ENCODE measurements at regions not wholly inside any gene's neighbourhood (a gene's known extent, or its start where the extent isn't known, plus 50 kb on each side); places are given as distances from the start of the nearest gene placed in this dataset.
A peak's percentile ranks its signal among the peaks of the same experiment; 100 is the strongest.

DNA sequence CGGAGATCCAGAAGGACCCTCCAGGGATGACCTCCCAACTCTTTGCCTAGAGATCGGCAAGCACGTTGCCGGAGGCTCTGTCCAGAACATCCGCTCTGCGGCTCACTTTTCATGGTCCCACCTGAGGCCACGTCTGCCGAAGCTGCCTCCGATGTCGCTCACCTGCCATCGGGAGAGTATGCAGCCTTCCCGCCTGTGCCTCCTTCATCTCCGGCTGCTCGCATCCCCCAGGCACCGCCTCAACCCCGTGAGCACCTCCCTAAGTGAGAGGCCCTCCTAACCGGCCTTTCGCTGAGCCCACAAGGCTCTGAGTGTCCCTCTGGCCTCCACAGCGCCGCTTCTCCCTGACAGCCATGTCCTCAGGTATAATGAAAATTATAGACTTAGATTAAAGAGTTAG is 275.1 kb downstream of the EFNB2 start:
- DNase-seq (ENCODE audit: low read depth, low spot score): no peak
- TF ChIP-seq, protein P1, sequence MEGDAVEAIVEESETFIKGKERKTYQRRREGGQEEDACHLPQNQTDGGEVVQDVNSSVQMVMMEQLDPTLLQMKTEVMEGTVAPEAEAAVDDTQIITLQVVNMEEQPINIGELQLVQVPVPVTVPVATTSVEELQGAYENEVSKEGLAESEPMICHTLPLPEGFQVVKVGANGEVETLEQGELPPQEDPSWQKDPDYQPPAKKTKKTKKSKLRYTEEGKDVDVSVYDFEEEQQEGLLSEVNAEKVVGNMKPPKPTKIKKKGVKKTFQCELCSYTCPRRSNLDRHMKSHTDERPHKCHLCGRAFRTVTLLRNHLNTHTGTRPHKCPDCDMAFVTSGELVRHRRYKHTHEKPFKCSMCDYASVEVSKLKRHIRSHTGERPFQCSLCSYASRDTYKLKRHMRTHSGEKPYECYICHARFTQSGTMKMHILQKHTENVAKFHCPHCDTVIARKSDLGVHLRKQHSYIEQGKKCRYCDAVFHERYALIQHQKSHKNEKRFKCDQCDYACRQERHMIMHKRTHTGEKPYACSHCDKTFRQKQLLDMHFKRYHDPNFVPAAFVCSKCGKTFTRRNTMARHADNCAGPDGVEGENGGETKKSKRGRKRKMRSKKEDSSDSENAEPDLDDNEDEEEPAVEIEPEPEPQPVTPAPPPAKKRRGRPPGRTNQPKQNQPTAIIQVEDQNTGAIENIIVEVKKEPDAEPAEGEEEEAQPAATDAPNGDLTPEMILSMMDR (IDR thresholded peaks at IDR 0.05; ENCODE audit: low read depth, low read length): no peak
- H3K4me3 ChIP-seq (ENCODE audit: low read depth, low read length): no peak overlapping the region
- in situ Hi-C loops (cut with HindIII; ENCODE audit: low sequenced_read_pairs): no loop called here

DNA sequence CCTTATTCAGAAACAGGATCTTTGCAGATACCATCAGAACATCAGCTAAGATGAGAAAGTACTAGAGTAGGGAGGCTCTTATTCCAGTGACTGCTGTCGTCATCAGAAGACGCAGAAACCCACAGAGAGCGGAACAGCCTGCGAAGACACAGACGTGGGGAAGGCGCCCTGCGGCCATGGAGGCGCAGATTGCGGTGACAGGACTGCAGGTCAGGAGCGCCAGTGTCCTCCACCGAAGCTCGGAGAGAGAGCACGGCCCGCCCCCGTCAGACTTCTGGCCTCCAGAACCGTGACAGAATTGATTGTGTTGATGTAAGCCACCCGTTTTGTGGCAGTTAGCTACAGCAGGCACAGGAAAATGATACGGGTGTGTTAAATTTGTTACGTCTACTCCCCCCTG is 275.5 kb downstream of the EFNB2 start:
- no peak for DNase-seq (ENCODE audit: low read depth, low spot score)
- TF ChIP-seq, protein P1 (IDR thresholded peaks at IDR 0.05; ENCODE audit: low read depth, low read length): no peak
- no peak overlapping the region for H3K4me3 ChIP-seq (ENCODE audit: low read depth, low read length)
- in situ Hi-C loops (cut with HindIII; ENCODE audit: low sequenced_read_pairs): no loop called here

DNA sequence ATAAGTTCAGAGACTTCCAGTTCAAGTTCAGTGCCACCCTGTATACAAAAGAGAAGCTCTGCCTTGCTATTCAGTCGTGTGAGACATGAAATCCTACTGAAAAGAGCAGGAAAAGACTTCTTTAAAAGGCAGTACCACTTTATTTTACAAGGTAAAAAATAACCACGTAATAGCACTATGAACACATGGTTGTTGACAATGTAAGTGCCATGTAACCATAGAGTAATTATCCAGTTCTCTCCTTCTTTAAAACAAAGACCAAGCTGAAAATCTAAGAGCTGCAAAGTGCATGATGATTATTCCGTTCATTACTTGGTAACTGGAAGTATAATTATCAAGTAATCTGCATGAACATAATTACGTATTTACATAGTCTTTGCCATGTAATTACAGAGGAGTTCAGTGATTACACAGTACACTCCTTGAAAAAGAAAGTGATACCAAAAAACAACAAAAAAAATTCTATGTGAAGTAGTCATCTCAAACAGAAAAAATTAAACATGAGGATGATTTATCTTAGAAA is 288.7 kb downstream of the EFNB2 start:
- no peak for DNase-seq (ENCODE audit: low read depth, low spot score)
- no peak overlapping the region for H3K4me3 ChIP-seq (ENCODE audit: low read depth, low read length)
- in situ Hi-C loops (cut with HindIII; ENCODE audit: low sequenced_read_pairs): no loop called here
- TF ChIP-seq, protein P1 (IDR thresholded peaks at IDR 0.05; ENCODE audit: low read depth, low read length): no peak

DNA sequence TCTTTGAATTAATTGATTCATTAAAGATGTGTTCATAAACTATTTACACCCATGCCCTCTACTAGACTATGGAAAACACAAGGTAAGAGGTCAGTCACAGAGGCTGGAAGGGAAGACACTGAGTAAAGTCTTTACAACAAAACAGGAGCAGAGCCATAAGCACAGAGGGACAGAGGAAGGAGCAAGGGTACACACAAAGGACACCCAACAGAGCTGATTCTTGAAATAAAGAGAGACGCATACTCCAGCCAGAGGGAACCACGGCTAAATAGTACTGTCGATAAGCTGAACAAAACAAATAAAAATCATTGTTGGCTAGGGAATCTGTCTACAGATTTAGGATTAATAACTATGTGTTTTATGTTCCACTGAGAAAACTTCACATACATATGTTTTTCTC is 289.2 kb downstream of the EFNB2 start:
- DNase-seq (ENCODE audit: low read depth, low spot score): peak; percentile 26
- TF ChIP-seq, protein P1 (IDR thresholded peaks at IDR 0.05; ENCODE audit: low read depth, low read length): no peak
- in situ Hi-C loops (cut with HindIII; ENCODE audit: low sequenced_read_pairs): no loop called here
- H3K4me3 ChIP-seq (ENCODE audit: low read depth, low read length): no peak overlapping the region

DNA sequence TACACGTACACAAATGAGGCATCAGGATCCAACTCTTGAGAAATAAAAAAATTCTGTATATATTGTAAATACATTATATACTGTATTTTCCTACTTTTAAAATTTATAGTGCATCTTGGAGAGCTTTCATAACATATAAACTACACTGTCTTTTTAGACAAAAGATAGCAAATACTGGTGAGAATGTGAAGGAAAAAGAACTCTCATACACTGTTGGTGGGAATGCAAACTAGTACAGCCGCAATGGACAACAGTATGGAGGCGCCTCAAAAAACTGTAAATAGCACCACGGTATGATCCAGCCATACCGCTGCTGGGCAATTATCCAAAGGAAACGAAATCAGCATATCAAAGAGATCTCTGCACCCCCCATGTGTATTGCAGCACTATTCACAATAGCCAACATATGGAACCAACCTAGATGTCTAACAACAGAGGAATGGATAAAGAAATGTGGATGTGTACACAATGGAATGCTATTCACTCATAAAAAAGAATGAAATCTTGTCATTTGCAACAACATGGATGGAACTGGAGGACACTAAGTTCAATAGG is 292.4 kb downstream of the EFNB2 start:
- no peak overlapping the region for H3K4me3 ChIP-seq (ENCODE audit: low read depth, low read length)
- DNase-seq (ENCODE audit: low read depth, low spot score): no peak
- TF ChIP-seq, protein P1 (IDR thresholded peaks at IDR 0.05; ENCODE audit: low read depth, low read length): no peak
- in situ Hi-C loops (cut with HindIII; ENCODE audit: low sequenced_read_pairs): no loop called here

DNA sequence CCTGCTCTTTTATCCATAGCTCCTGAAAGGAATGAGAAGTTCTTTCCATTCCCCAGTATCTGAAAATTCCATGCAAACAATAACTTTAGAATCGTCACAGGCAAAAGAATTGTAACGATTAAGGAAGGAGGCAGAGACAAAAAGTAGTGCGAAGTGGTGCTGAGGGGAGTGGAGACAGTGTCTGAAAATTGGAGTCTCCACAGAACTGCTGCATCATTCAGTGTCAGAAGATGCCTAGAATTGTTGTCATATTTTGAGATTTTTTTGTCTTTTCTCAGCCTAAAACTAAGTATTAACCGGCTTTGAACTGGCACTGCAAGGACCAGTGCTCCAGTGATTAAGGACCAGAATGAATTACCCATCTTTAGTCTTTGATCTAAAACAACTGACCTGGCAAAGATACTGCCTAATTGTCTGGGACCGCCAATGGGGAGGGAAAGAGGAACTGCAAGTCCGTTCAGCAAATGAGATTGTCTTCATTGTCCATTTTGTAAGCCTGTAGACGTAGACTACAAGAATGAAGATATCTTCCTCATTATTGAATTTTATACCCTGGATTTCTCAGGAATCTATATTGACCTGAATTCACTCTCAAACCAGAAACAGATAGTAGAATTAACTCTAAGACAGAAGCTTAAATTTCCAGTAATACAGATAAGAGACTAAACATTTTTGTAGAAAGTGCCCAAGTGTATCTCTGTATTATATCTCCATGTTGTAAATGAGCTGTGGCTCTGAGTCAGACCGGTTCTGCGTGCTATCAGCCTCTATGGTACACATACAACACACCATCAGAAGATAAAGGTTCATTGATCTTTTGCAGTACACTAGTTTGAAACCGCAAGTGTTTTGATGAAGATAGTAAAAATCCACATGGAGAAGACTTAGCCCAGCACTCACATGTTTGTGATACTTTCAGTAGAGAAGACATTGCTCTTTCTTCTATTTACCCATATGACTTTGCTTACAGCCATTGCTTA is 293.2 kb downstream of the EFNB2 start:
- DNase-seq (ENCODE audit: low read depth, low spot score): no peak
- in situ Hi-C loops (cut with HindIII; ENCODE audit: low sequenced_read_pairs): no loop called here
- H3K4me3 ChIP-seq (ENCODE audit: low read depth, low read length): no peak overlapping the region
- TF ChIP-seq, protein P1 (IDR thresholded peaks at IDR 0.05; ENCODE audit: low read depth, low read length): no peak

Measured in astrocyte of the spinal cord (primary cell).